ENCODE measurements at regions not wholly inside any gene's neighbourhood (a gene's known extent, or its start where the extent isn't known, plus 50 kb on each side); places are given as distances from the start of the nearest gene placed in this dataset.

DNA sequence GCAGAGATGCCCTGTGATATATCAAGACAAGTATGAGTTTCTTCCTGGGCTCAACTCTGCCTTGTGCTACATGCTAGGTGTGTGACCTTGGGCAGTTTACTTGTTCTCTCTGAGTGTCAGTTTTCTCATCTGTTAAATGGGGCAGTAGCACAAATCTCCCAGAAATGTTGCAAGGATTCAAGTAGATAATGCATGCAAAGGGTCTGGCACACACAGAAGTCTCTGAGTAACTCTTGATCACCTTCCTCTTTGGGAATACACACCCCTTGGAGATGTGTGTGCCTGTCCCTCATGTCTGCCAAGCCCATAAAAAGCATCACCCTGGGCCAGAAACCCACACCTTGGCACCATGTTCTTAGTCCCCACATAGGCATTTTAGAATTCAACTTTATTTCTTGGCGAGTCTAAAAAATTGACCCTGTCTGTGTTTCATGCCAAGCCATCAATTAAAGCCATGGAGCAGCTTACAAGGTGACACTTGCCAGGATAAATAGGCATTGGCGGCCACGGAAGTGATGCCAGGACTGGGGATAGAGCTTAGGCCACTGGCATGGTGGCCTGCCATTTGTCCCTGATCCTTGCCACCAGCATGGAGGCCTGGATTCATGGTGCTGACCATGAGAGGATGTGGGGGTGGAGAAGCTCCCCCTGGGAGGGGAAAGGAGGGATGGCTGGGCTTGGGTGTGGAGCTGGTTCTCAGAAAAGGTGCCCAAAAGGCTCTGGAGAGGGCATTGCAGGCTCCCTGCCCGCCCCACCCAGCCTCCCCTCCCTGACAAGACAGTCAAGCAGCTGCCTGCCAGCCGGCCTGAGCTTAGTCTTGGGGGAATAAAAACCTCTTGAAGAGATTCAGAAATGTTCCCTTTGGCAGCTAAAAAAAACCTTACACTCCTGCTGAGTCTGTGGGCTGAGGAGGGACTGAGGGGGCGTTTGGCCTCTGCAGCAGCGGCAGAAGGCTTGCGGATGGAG lies 118.0 kb upstream of the IPO9 start:
- no peak for FAIRE-seq

DNA sequence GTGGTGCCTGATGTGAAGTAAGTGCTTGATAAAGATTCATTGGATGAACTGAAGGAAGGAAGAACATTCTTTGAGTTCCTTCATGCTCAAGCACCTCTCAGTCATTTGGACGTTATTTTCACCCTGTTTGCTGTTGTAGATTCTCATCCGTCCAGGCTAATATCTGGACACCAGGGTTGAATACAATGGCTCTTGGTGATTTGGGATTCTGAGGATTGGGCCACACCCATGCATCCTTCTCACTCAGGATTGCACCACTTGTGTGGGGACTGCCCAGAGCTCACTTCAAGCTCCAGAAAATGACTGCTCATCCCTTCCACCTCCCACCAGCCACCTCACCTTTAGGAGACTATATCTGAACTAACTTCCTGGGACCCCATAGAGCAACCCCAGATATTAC lies 117.1 kb upstream of the IPO9 start:
- FAIRE-seq = no peak

DNA sequence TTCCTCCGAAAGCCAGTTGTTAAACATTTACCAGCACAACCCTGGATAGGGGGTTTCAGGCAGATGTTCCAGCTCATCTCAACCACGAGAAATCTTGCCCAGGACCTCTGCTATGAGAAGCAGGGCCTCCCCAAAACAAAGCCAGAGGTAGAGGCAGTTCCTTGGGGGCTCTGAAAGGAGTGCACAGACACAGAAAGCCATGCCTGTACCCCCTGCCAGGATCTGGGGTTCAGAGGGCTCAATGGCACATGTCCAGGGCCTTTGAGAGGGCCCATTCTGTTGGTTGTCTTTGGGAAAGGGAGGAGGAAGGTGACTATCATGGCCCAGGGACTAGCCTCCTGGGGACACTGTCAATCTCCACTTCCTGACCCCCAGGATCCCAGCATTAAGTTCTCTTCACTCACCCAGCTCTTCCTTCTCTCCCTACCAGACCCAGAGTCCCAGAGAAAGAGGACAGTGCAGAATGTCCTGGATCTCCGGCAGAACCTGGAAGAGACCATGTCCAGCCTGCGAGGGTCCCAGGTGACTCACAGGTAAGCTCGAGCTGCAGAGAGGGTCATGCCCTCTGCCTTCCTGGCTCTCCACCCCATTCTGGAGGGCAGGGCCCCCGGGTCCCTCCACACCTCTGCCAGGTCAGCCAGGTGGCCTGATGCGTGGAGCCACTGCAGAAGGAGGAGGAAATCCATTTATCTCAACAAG lies 116.4 kb upstream of the IPO9 start:
- no peak for FAIRE-seq

DNA sequence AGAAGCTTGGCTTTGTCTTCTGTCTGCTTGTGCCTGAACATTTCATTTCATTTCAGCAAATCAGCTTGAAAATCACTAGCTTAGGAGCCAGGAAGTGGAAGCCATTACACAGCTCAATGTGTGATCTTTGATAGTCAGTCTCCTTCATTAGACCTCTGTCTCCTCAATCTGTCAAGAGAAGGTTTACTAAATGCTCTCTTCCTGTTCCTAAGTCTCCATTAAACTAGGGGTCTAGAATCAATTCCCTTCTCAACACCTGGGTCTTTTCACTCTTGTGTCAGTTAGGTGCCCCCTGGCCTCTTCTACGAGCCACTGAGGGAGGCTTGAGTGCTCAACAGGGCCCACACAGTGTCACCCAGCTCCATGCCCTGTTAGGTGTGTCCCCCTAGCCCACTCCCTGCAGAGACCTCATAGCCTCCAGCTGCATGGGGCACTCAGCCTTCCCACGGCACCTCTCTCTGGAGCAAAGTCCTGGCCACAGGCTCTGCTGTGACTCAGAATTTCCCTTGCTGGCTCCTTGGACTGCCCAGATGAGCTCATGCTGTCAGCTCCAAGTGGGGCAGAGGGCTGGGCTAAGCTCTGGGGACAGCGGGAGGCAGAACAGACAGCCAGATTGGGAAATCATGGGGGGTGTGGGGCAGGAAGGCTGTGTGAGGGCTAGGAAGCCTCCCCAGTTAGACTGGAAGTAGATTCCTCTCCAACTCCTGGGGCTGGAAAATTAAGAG lies 115.7 kb upstream of the IPO9 start:
- no peak for FAIRE-seq

DNA sequence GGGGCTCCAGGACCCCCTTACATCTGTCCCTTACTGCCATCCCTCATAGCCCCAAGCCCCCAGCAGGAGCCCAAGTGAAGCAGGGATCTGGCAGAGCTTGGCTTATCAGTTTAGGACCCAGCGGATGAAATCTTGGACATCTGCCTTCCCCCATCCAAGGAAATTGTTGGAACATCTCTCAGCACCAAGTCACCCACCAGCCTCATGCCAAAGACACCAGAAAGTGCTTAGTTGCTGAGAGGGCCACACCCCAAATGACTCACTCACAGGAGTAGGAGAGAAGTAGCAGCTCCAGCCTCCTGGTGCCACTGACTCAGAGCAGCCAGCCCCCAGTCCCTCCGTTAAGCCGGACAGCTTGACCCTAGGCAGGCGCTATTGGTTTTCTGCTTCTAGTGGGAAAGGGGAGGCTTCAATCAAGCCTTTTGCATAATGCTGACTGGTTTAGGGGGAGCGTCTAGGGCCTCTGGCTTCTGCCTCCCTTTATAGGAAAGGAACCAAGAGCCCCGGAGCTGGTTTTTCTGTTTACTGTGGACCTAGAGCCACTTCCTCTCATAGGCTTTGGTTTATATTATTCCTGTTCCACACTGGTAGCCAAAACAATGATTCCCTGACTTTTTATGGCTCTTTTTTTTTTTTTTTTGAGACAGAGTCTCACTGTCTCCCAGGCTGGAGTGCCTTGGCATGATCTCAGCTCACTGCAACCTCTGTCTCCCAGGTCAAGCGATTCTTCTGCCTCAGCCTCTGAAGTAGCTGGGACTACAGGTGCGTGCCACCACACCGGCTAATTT lies 114.2 kb upstream of the IPO9 start:
- no peak for FAIRE-seq

DNA sequence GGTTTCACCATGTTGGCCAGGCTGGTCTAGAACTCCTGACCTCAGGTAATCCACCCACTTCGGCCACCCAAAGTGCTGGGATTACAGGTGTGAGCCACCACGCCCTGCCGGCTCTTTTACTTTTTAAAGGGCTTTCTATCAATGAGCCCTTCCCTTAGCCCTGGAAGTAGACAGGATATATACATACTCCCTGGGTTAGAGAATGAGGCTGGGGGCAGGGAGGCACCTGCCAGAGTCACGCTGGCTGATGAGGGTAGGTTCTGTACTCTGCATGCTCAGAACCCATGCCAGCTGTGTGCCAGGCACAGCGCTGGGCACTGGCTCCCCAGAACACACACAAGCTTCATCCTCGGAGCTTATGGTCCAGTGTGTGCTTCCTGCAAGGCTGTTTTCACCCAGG lies 113.6 kb upstream of the IPO9 start:
- no peak for FAIRE-seq

DNA sequence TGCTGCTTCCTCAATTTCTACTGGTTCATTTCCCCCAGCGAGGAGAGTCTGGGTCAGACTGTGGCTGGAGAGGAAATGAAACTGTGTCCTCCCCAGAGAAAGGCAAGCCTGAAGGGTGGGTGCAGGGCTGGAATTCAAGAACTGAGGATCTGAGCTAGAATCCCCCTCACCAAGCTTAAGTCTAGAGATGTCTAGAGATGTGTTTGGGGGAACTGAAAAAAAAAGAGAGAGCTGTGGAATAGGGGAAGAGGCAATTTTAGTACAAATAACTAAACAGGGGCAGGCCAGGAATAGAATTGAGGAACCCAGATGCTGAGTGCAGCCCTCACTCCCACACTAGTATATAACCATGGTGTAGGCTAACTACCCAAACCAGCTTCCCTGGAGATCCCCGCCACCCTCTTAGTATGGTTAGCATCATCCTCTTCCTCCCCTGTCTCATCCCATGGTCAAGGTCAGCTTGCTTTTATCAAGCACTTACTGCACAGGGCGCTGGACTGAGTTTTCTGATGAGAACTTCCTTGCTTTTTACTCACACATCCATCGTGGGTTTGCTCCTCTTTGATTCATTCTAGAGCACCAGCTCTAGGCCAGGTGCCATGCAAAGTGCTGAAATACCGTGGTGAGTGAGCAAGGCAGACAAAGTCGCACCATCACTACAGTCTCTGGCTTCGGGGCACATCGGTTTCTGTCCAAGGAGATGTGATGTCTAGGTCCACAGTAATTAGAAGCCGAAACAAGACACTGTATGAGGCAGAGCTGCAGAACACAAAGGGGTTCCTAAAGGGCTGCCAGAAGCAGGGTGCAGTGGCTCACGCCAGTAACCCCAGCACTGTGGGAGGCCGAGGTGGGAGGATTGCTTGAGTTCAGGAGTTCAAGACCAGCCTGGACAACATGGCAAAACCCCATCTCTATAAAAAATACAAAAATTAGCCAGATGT lies 112.9 kb upstream of the IPO9 start:
- FAIRE-seq = no peak

DNA sequence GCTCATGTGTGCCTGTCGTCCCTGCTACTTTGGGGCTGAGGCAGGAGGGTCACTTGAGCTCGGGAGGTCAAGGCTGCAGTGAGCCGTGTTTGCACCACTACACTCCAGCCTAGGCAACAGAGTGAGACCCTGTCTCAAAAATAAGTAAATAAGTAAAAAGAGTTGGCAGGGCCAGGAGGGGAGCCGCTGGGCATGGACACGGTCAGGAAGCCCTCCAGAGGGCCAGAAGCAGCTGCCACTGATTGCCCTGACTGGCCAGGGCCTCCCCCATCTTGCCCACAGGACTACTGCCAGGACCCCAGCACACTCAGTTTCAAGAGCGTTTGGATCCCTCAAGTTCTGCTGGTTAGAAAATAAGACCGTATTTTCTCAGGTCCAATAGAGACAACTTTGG lies 112.2 kb upstream of the IPO9 start:
- no peak for FAIRE-seq

DNA sequence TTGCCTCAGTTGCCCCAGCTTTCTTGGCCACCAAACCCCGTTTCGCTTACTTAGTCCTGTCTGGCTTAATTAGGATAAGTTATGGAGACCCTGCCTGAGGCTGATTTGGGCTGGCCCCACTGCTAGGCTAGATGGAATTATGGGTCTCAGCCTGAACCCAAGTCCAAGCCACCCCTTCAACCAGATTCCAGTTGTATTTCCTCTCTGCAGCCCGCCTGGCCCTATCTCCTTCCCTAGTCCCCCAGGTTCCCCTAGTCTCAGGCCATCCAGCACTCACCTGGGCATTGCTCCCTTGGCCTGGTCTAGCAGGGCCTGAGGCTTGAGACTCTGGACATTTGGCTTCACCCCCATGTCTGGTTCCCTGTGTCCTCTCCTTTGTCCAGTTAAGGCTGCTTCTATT lies 111.7 kb upstream of the IPO9 start:
- no peak for FAIRE-seq

DNA sequence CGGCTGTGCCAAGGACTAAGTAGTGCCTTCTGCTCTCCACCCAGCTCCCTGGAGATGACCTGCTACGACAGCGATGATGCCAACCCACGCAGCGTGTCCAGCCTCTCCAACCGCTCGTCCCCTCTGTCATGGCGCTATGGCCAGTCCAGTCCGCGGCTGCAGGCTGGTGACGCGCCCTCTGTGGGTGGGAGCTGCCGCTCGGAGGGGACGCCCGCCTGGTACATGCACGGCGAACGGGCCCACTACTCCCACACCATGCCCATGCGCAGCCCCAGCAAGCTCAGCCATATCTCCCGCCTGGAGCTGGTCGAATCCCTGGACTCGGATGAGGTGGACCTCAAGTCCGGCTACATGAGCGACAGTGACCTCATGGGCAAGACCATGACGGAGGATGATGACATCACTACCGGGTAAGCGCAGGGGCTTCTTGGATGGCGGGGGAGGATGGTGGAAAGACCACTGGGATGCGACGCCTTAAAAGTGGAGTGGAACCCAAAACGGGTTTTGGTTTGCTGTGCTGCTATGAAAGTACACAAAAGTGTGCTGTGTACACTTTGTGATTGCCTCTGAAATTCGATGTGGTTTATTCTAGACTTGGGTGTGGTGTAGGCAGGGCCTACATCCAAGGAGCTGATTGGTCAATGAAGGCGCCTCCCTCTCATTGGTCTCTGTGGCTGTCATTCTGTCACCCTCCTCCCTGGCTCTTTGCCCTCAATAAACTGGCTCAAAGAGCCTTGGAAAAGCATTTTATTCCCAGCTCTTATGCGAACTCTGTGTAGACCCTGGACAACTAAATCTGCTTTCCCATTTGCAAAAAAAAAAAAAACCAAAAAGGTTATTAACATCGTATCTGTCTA lies 110.4 kb upstream of the IPO9 start:
- no peak for FAIRE-seq

DNA sequence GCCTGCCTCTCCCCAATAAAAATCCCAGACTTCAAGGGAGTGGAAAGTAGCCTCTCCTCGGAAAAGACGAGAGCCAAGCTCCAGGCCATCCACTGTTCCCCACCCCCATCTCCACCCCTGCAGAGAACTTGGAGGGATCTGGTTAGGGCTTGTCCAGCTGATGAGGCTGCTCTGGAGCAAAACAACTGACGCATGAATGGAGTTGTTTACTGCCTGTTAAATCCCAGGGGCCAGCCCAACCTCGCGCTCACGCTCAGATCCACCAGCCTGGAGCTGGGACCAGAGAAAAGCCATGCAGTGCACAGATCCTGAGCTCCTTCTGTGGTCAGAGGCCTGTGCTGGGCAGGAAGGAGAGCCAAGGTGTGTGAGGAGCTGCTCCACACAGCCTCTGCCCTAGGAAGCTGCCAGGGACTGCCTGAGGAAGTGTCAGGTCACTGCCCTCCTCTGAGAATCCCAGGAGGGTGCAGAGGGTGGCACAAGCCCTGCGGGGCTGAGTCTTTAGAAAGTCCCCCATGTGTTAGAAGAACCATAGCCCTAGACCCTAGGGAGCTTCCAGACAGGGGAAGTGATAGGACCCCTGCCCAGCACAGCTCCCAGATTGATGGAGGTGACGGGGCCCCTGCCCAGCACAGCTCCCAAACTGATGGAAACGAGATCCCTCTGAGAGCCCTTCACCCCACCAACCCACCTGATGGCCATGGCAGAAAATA lies 109.0 kb upstream of the IPO9 start:
- no peak for FAIRE-seq

DNA sequence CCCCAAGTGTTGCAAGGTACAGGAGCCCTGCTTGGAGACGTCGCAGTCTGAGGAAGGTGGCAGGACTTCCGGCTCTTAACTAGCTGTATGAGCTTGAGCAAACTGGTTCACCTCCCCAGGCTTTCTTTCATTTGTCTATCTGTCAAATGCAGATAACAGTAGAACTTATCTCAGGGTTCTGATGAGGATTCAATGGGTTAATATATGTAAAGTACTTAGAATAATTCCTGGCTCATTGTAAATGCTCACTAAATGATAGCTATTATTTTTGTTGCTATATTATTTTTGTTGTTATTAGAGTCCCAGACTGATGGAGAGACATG lies 108.5 kb upstream of the IPO9 start:
- FAIRE-seq = no peak

DNA sequence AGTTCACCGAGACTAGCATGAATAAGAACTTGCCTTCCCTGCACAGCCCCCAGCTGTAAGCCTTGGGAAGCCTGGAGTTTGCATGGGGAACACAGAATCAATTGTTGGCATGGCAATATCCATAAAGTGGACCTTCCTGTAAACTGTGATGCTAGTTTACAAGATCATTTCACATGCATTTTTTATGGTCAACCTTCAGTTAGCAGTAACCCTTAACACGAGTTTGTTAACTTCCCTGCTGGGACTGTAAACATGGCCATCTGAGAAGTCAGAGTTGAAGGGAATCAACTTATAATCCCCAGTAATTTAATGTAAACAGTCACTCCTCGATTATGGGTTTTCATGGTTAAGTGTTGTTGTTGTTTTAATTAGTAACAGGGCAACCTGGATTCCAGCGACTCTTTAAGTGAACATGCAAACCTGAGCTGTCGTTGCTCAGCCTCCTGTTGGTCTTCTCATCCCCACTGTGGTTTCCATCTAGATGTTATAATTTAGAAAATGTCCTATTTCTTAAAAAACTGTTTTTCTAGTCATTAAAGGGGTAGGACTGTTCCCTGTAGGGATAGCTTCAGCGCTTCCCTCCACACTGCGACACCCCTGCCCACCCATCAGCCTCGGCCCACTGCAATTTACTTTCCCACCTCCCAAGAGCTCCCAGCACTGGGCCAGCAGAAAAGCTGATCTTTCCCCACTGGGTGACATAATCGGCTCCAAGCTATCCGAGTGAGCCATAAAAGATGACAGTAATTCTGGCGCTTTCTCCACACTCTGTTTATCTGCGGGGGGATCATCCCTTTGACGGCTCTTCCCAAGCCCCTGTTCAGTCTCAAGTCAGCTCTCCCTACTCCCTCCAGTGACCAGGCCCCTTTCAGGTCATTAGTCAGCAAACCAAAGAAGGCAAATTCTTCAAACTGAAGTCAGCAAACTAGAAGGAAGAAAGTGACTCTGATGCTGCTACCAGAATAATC lies 107.6 kb upstream of the IPO9 start:
- FAIRE-seq = no peak

DNA sequence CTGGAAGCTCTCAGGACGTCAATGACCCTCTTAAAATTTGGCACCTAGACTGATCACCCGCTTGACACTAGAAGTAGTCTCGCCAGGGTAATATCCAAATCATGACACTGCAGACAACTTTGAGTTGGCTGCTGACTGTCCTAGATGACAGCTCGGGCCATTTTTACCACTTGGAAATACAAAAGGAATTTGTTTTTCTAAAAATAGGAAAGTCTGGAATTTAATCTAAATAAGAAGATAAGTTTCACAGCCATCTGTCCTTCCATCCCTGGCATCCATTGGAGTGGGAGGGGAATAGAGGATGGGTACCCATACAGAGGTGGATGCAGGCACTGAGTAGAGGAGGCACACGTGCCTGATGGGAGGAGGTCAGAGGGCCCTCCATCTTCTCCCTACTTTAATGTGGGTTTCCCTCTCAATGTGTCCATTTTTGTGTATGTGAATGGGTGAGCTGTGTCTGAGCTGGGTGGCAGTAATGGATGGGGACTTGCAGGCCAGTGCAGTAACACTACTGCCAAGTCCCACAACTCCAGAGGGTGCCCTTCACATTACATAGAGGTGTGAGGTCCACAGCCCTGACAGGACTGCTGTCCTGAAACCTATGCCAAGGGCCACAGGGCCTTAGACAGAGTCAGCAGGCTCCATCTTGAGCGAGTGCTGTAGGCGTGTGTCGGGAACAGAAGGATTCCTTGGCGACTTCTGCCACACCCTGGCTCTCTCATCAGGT lies 104.8 kb upstream of the IPO9 start:
- no peak for FAIRE-seq

DNA sequence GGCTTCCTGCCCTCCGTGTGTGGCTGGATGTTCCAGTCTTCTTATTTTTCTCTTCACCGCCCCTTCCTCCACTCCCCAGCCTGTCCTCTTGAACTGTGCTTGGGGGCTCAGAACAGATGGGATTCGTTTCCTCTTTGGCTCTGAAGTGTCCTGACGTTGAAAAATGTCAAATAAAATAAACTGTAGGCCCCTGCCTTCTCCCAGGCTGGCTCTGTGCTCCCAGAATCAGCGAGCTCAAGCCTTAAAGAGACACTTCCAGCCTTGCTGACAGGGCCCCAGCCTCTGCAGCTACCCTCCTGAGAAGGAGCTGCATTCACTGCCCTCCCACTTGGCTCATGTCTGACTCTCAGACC lies 104.2 kb upstream of the IPO9 start:
- FAIRE-seq = no peak

DNA sequence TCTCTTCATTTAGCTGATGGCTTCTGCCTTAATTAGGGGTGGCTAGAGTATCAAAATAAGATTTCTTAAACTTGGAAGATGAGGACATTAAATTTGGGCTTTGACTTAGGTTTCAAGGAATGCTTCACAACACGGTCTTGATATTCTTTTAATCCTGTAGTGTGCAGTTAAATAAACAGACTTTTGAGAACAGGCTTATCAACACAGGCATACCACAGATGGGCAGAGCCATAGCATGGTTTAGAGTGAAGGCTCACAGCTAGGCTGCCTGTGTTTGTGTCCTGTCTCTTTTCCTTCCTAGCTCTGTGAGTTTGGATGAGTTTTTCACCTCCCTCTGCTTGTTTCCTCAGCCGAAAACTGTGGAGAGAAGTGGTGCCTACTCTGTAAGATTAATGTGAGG lies 102.3 kb upstream of the IPO9 start:
- no peak for FAIRE-seq

DNA sequence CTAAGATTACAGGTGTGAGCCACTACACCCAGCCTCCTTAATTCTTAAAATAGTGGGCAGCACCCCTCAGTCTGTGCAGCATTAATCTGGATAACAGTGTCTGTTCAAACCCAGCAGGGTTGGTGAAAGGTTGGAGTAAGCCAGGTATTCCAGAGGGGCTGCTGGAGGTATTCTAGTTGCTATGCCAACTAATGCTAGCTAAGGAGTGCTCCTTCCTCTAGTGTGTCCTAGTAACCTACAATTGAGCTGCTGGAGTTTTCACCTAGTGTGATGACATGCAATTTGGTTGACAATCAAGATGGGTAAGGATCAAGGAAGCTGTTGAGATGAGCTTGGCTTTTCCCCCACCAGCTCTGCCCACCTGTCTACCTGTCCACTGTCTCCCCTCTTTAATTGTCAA lies 100.2 kb upstream of the IPO9 start:
- no peak for FAIRE-seq

DNA sequence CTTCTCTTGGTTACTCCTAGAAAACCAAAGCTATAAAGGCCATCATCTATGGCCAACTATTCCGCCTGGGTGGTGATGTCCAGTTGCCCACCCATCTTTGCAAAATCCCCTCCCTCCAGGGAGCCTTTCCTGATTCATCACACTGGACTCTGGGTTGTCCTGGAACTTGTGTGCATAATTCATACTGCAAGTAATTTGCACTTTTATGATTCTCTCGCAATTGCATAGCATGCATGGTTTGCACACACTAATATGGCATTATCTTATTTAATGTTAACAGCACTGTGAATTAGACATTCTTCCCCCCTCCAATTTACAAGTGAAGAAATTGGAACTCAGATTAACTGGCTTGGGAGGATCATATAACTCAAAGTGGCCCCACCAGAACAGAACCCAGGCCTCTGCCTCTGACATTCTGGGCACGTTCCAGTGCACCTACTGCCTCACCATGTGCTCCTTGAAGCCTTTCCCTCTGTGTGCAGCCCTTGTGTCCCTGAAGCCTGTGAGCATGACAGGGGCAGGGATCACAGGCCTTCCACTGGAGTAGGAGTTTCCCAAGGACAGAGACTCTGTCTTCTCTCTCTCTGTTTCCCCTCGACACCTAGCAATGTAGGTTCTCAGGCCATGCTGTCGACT lies 98.9 kb upstream of the IPO9 start:
- no peak for FAIRE-seq

Measured in islet of Langerhans (tissue), 1 donor.